ENCODE measurements at regions not wholly inside any gene's neighbourhood (a gene's known extent, or its start where the extent isn't known, plus 50 kb on each side); places are given as distances from the start of the nearest gene placed in this dataset.

- DNase-seq (ENCODE audit: extremely low read depth in 1 of 2, low read depth in 1 of 2): no peak
Measured at GRCh38 chr2:204313256-204313655, 232.0 kb upstream of the PARD3B start.

- DNase-seq (ENCODE audit: extremely low read depth in 1 of 2, low read depth in 1 of 2): no peak
Measured at GRCh38 chr2:204315236-204315662, 230.0 kb upstream of the PARD3B start.

- DNase-seq (ENCODE audit: extremely low read depth in 1 of 2, low read depth in 1 of 2): no peak
Measured at GRCh38 chr2:204317640-204318039, 227.6 kb upstream of the PARD3B start.

DNA sequence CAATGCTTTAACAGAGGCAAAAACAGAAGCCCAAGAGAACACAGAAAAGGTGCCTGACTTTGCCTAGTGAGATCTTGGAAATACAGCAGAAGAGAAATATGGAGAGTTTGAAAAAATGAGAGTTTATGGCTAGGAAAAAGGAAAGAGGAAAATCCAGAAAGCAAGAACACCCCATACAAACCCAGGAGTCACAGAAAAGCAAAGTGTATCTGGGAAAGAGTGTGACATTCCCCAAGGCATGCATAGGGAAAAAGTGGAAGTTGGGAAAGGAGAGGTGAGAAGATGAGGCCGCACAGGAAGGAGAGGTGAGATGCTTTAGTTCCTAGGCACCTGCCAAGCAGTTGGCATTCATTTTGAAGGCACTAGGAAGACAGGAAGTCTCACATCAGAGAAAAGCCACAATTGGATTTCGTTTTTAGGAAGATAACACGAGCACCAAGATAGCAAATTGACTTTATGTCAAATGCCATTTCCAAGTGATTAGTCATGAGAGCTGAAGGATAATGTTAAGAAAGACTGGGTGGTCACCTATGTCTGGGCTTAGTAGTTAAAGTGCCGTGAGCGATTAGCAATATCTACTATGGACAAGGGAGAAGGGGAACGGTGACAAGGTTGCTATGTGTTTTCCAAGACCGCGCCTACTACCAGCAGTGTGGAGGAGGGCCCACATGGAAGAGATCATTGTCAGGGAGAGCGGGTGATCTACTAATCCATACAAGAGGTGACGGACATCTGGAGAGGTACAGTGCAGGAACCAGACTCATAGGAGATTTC, 224.1 kb upstream of the PARD3B start:
- no peak for DNase-seq (ENCODE audit: extremely low read depth in 1 of 2, low read depth in 1 of 2)

- no peak for DNase-seq (ENCODE audit: extremely low read depth in 1 of 2, low read depth in 1 of 2)
Measured at GRCh38 chr2:204321910-204322751, 223.1 kb upstream of the PARD3B start.

- peak in 1 of 2 donors; percentile 3 for DNase-seq (ENCODE audit: extremely low read depth in 1 of 2, low read depth in 1 of 2)
Measured at GRCh38 chr2:204325468-204325867, 219.8 kb upstream of the PARD3B start.

- DNase-seq (ENCODE audit: extremely low read depth in 1 of 2, low read depth in 1 of 2): no peak
Measured at GRCh38 chr2:204328373-204328772, 216.9 kb upstream of the PARD3B start.

DNA sequence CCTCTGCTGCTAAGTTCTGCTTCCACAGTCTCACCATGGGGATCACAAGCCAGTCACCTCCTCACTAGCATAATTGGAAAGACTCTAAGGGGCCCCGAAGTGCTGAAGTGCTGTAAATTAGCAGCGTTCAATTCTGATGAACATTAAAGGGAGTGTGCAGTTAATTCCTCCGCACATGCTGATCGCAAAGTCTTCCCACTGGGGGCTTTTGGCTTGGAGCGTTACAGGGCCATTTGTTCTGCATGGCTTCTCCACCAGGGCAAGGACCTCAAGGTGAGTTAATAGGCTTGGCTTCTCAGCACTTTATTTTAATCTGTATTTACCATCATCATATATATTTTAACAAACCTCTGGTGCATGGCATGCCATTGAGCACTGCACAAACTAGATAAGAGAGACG, 216.3 kb upstream of the PARD3B start:
- no peak for DNase-seq (ENCODE audit: extremely low read depth in 1 of 2, low read depth in 1 of 2)

DNA sequence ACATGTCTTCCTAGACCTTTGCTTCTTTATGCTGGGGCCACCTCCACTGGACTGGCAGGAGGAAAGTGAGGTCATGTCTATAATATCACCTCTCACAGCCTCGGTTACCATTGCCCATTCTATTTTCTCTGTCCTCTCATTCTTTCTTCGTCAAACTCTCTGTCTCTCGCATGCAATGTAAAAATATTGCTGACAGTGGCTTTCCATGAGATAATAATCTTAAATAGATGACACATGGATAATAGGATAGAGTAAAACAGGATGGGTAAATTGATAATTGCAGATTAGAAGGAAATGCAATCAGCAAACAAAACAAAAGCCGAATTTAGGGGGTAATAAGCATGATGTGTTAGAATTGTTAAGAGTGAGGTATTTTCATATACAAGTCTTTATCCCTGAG, 215.7 kb upstream of the PARD3B start:
- DNase-seq (ENCODE audit: extremely low read depth in 1 of 2, low read depth in 1 of 2): no peak

DNA sequence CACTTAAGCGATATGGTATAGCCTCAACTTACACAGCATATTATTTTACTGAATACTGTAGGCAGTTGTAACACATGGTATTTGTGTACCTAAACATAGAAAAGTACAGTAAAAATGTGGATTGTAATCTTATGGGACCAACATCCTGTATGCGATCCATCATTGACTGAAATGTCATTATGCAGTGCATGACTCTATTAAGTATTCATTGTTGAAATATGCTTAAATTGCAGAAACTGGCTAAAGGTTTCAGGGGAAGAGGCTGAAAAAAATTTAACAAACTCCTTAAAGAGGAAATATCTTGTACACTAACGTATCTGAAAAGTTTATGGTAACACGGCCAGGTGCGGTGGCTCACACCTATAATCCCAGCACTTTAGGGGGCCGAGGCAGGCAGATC, 214.1 kb upstream of the PARD3B start:
- no peak for DNase-seq (ENCODE audit: extremely low read depth in 1 of 2, low read depth in 1 of 2)

DNA sequence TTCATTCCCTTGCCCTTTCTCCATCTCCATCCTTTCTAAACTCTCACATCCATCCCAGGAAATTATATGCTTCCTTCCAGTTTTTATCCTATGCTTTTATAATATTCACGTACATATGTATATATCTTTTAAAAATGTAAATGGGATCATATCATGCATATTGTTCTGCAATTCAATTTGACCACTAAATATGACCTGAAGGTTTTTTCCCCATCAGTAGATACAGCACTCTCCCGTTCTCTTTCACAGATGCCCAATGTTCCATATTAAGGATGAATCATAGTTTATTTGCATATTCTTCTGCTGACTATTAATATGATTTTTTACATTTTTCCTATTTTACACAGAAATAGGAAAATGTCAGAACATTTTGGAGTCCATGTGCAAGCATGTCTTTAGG, 213.3 kb upstream of the PARD3B start:
- no peak for DNase-seq (ENCODE audit: extremely low read depth in 1 of 2, low read depth in 1 of 2)

DNA sequence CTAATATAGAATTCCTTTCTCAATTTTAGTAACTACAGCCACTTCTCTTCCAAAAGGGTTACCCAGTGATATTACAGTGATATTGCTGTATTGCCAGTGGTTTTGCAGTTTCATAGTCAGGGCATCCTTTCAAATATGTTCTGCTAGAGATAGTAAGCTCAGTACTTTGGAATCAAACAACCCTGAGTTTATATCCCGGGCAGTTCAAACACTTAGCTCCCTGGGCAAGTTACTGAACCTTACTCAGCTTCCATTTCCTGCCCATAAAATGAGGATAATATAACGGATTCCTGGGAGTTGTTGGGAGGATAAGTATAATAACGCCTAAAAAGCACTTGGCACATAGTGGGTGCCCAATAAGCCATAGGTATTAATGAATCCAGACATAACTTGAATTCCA, 212.6 kb upstream of the PARD3B start:
- DNase-seq (ENCODE audit: extremely low read depth in 1 of 2, low read depth in 1 of 2): no peak

GRCh38 chr2:204333861-204334260, 211.4 kb upstream of the PARD3B start:
- DNase-seq (ENCODE audit: extremely low read depth in 1 of 2, low read depth in 1 of 2): no peak

GRCh38 chr2:204335451-204336058, 209.7 kb upstream of the PARD3B start:
- DNase-seq (ENCODE audit: extremely low read depth in 1 of 2, low read depth in 1 of 2): no peak

- DNase-seq (ENCODE audit: extremely low read depth in 1 of 2, low read depth in 1 of 2): no peak
Measured at GRCh38 chr2:204336153-204336744, 209.0 kb upstream of the PARD3B start.

DNA sequence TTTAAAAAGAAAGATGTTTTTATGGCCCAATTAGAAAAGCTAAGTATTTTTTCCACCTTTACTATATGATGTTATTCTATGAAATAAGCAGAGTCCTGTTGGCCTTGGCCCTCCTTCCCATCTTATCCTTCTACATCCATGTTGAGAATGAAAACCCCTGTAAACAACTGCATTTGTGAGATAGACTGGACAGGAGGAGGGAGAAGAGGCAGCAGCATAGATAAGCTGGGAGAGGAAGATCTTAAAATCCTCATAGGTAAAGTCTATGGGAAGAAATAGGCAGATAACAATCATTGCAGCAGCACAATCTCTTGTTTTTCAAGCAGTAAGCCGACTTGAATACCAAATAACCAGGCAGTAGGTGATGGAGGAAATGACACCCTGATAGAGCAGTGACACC, 207.6 kb upstream of the PARD3B start:
- no peak for DNase-seq (ENCODE audit: extremely low read depth in 1 of 2, low read depth in 1 of 2)

DNA sequence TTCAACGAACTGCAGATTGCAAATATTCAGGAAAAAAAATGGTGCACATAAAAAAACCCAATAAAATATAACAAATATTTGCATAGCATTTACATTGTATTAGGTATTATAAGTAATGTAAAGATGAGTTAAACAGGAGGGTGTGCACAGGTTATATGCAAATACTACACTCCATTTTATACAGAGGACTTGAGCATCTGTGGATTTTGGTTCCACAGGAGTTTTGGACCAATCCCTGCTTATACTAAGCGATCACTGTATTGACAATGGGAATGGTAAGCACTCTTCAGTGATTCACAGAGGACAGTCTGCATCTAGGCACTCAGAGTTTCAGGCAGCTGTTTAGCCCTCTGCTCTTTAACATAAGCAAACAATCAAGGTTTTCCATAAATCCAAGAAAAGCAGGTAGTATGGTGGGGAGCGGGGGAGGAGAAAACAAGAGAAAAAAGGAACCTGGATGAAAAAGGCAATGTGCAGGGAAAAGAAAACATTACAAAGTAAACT, 206.0 kb upstream of the PARD3B start:
- DNase-seq (ENCODE audit: extremely low read depth in 1 of 2, low read depth in 1 of 2): no peak

DNA sequence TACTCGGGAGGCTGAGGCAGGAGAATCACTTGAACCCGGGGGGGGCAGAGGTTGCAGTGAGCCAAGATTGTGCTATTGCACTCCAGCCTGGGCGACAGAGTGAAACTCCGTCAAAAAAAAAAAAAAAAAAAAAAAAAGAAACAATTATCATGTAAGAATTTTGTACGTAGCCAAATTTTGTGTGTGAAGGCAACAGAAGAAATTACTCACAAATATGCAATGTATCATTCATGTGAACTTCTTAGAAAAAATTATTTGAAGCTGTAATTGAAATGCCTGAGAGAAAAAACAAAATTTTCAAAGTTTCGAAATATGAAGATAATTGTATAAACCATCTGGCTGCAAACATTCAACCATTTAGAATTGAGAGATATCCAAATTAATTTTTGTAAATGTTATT, 204.8 kb upstream of the PARD3B start:
- DNase-seq (ENCODE audit: extremely low read depth in 1 of 2, low read depth in 1 of 2): no peak

DNA sequence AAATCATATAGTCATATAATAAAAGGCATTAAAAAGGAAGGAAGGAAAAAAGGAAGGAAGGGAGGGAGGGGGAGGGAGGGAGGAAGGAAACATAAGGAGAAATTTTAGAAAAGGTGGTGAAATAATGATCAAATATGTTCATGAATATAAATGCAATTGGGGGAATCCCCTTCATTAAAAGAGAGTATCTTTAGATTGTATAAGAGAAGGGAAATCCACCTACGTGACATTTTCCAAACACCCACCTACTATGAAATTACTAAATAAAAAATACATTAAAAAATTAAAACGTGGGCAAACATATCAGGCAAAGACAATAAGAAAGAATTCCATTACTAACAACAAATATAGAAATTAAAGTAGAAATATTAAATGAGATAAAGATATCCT, 203.4 kb upstream of the PARD3B start:
- no peak for DNase-seq (ENCODE audit: extremely low read depth in 1 of 2, low read depth in 1 of 2)

- DNase-seq (ENCODE audit: extremely low read depth in 1 of 2, low read depth in 1 of 2): no peak
Measured at GRCh38 chr2:204343685-204344084, 201.6 kb upstream of the PARD3B start.

GRCh38 chr2:204344119-204344518, 201.2 kb upstream of the PARD3B start:
- no peak for DNase-seq (ENCODE audit: extremely low read depth in 1 of 2, low read depth in 1 of 2)
